ENCODE measurements at regions not wholly inside any gene's neighbourhood (a gene's known extent, or its start where the extent isn't known, plus 50 kb on each side); places are given as distances from the start of the nearest gene placed in this dataset.

DNA sequence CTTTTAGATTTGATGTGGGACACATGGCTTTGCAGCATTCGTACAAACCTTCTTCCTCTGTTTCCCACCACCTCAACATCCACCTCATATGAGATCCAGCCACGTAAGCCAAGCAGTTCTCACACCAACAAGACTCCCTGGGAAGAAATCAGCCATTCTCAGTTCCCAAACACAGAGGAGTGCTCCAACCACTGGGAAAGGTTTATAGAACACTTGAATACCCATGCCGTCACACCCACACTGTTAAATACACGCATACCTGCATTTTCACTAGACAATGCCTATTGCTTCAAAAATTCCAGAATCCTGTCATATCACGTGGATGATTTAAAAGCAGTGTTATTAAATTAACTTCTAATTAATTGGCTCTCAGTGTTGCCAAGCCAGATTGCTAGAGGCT lies 347.3 kb downstream of the ENC1 start:
- Histone ChIP-seq H3K27me3 (ENCODE audit: insufficient read depth, low read length, poor library complexity, severe bottlenecking) (no peaks in the 10 kb centered on the region), H3K79me2 (ENCODE audit: insufficient read depth, low read length) (no peaks in the 10 kb centered on the region), H3K9me3 (ENCODE audit: insufficient read depth, low read depth, low read length) (no peaks in the 10 kb centered on the region), H3K4me1 (ENCODE audit: insufficient read depth, low read length, poor library complexity, severe bottlenecking) (peaks cover 9% of the 10 kb centered on the region), H4K20me1 (ENCODE audit: insufficient read depth, low read length, poor library complexity, severe bottlenecking) (no peaks in the 10 kb centered on the region), H3F3A (ENCODE audit: low read depth) (no peaks in the 10 kb centered on the region), H3K4me3 (ENCODE audit: low read length, poor library complexity, severe bottlenecking) (no peak overlapping the region), H3K9me2 (replicated peaks; ENCODE audit: low read depth, low read length) (no peaks in the 10 kb centered on the region), H3K4me2 (ENCODE audit: low read depth, low read length, poor library complexity, severe bottlenecking) (no peak overlapping the region), H3K36me3 (ENCODE audit: insufficient read depth, low read length) (no peaks in the 10 kb centered on the region), H3K9ac (ENCODE audit: low read depth, low read length, poor library complexity, severe bottlenecking) (no peak overlapping the region), H2AFZ (ENCODE audit: low read length) (no peak overlapping the region)
- TF ChIP-seq, protein P1, sequence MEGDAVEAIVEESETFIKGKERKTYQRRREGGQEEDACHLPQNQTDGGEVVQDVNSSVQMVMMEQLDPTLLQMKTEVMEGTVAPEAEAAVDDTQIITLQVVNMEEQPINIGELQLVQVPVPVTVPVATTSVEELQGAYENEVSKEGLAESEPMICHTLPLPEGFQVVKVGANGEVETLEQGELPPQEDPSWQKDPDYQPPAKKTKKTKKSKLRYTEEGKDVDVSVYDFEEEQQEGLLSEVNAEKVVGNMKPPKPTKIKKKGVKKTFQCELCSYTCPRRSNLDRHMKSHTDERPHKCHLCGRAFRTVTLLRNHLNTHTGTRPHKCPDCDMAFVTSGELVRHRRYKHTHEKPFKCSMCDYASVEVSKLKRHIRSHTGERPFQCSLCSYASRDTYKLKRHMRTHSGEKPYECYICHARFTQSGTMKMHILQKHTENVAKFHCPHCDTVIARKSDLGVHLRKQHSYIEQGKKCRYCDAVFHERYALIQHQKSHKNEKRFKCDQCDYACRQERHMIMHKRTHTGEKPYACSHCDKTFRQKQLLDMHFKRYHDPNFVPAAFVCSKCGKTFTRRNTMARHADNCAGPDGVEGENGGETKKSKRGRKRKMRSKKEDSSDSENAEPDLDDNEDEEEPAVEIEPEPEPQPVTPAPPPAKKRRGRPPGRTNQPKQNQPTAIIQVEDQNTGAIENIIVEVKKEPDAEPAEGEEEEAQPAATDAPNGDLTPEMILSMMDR (conservative IDR thresholded peaks at IDR 0.05; ENCODE audit: low read length), result no peak
- no peak for TF ChIP-seq EZH2phosphoT487 (IDR thresholded peaks at IDR 0.05; ENCODE audit: borderline replicate concordance)

DNA sequence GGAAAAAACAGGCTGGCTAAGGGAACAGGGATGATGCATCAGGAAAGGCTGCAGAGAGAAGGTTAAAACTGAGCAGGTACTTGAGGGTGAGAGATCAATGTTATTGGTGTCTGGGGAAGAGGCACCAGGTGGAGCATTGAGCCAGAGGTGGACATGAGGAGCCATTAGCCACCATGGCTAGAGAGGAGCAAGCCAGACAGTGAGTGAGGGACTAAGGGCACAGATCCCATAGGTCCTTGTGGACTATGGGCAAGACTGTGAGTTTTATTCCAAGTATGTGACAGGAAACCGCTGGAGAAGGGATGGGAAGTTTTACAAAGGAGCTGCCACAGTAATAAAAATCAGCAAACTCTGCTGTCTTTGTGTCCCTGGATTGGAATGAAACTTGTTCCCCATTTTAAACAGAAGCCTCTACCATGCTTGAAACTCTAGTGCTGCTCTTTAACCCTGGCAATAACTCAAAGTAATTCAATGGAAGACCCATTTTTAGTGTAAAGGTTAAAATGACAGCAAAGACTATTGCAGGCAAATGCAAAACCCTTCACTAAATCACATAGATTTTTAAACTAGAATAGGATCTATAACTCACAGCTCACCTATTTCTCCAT lies 349.8 kb downstream of the ENC1 start:
- Histone ChIP-seq H4K20me1 (ENCODE audit: insufficient read depth, low read length, poor library complexity, severe bottlenecking) (no peaks in the 10 kb centered on the region), H2AFZ (ENCODE audit: low read length) (no peak overlapping the region), H3K4me2 (ENCODE audit: low read depth, low read length, poor library complexity, severe bottlenecking) (no peak overlapping the region), H3K79me2 (ENCODE audit: insufficient read depth, low read length) (no peaks in the 10 kb centered on the region), H3K4me1 (ENCODE audit: insufficient read depth, low read length, poor library complexity, severe bottlenecking) (peaks cover 9% of the 10 kb centered on the region), H3K4me3 (ENCODE audit: low read length, poor library complexity, severe bottlenecking) (no peak overlapping the region), H3K9me2 (replicated peaks; ENCODE audit: low read depth, low read length) (no peaks in the 10 kb centered on the region), H3K27me3 (ENCODE audit: insufficient read depth, low read length, poor library complexity, severe bottlenecking) (no peaks in the 10 kb centered on the region), H3K9ac (ENCODE audit: low read depth, low read length, poor library complexity, severe bottlenecking) (no peak overlapping the region), H3F3A (ENCODE audit: low read depth) (no peaks in the 10 kb centered on the region), H3K36me3 (ENCODE audit: insufficient read depth, low read length) (no peaks in the 10 kb centered on the region), H3K9me3 (ENCODE audit: insufficient read depth, low read depth, low read length) (no peaks in the 10 kb centered on the region)
- no peak for TF ChIP-seq EZH2phosphoT487 (IDR thresholded peaks at IDR 0.05; ENCODE audit: borderline replicate concordance)
- TF ChIP-seq, protein P1 (conservative IDR thresholded peaks at IDR 0.05; ENCODE audit: low read length), result no peak

DNA sequence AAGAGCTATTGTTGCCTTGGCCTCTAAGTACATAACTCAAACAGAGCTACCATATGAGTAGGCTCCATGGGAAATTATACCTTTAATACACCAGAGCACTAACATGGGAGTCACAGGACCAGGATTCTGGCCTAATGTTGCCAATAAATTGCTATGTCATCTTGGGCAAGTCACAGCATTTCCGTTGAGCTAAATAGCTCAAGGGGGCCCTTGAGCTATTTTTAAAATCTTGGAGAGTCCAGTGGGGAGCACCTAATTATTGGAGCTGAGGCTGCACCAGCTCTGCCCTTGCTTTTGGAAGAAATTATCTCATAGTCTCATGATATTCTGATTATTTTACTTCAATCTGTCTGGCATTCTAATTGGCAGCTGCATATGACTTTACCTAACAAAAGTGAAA lies 350.8 kb downstream of the ENC1 start:
- Histone ChIP-seq H3K9me2 (replicated peaks; ENCODE audit: low read depth, low read length) (no peaks in the 10 kb centered on the region), H3K4me2 (ENCODE audit: low read depth, low read length, poor library complexity, severe bottlenecking) (no peak overlapping the region), H3K79me2 (ENCODE audit: insufficient read depth, low read length) (no peaks in the 10 kb centered on the region), H3F3A (ENCODE audit: low read depth) (no peaks in the 10 kb centered on the region), H3K36me3 (ENCODE audit: insufficient read depth, low read length) (no peaks in the 10 kb centered on the region), H3K9ac (ENCODE audit: low read depth, low read length, poor library complexity, severe bottlenecking) (no peak overlapping the region), H3K4me1 (ENCODE audit: insufficient read depth, low read length, poor library complexity, severe bottlenecking) (peaks cover 9% of the 10 kb centered on the region), H3K4me3 (ENCODE audit: low read length, poor library complexity, severe bottlenecking) (no peak overlapping the region), H4K20me1 (ENCODE audit: insufficient read depth, low read length, poor library complexity, severe bottlenecking) (no peaks in the 10 kb centered on the region), H3K27me3 (ENCODE audit: insufficient read depth, low read length, poor library complexity, severe bottlenecking) (no peaks in the 10 kb centered on the region), H3K9me3 (ENCODE audit: insufficient read depth, low read depth, low read length) (no peaks in the 10 kb centered on the region), H2AFZ (ENCODE audit: low read length) (no peak overlapping the region)
- TF ChIP-seq EZH2phosphoT487 (IDR thresholded peaks at IDR 0.05; ENCODE audit: borderline replicate concordance), result no peak
- TF ChIP-seq, protein P1 (conservative IDR thresholded peaks at IDR 0.05; ENCODE audit: low read length), result no peak

Measured in Loucy (cell line).